ENCODE measurements at regions not wholly inside any gene's neighbourhood (a gene's known extent, or its start where the extent isn't known, plus 50 kb on each side); places are given as distances from the start of the nearest gene placed in this dataset.
"Not testable (repeated sequence)": the region's sequence is repeated elsewhere in the genome, so short reads cannot be mapped to it uniquely, and the experiment has no call there.

GRCh38 chr18:51463483-51464136 lies 266.1 kb upstream of the MEX3C start:
- no peak for DNase-seq

- no peak for DNase-seq
These were observed 281.4 kb upstream of the MEX3C start for GRCh38 chr18:51478908-51479307.

- no peak for DNase-seq
These were observed 282.3 kb upstream of the MEX3C start for GRCh38 chr18:51479736-51480135.

GRCh38 chr18:51480407-51481261 lies 283.2 kb upstream of the MEX3C start:
- DNase-seq, result no peak

- DNase-seq, result no peak
These were observed 289.4 kb upstream of the MEX3C start for GRCh38 chr18:51486735-51487366.

GRCh38 chr18:51490417-51490816 lies 292.9 kb upstream of the MEX3C start:
- DNase-seq, result no peak

- DNase-seq, result no peak
These were observed 293.4 kb upstream of the MEX3C start for GRCh38 chr18:51490860-51491259.

- DNase-seq, result no peak
These were observed 294.3 kb upstream of the MEX3C start for GRCh38 chr18:51491678-51492372.

- DNase-seq, result no peak
These were observed 300.8 kb upstream of the MEX3C start for GRCh38 chr18:51498085-51498855.

GRCh38 chr18:51503351-51503750 lies 305.9 kb upstream of the MEX3C start:
- DNase-seq, result no peak

GRCh38 chr18:51506811-51507210 lies 309.3 kb upstream of the MEX3C start:
- DNase-seq, result no peak

GRCh38 chr18:51508410-51508809 lies 310.9 kb upstream of the MEX3C start:
- DNase-seq, result not testable (repeated sequence)

GRCh38 chr18:51510020-51510419 lies 312.5 kb upstream of the MEX3C start:
- DNase-seq, result no peak

GRCh38 chr18:51513517-51513916 lies 316.0 kb upstream of the MEX3C start:
- no peak for DNase-seq

GRCh38 chr18:51514128-51514527 lies 316.6 kb upstream of the MEX3C start:
- no peak for DNase-seq

GRCh38 chr18:51516478-51517038 lies 319.1 kb upstream of the MEX3C start:
- no peak for DNase-seq

GRCh38 chr18:51519571-51519970 lies 322.1 kb upstream of the MEX3C start:
- no peak for DNase-seq

GRCh38 chr18:51520676-51521180 lies 323.2 kb upstream of the MEX3C start:
- DNase-seq, result no peak

GRCh38 chr18:51522338-51522737 lies 324.9 kb upstream of the MEX3C start:
- no peak for DNase-seq

- DNase-seq, result no peak
These were observed 325.3 kb upstream of the MEX3C start for GRCh38 chr18:51522821-51523220.

GRCh38 chr18:51523671-51524070 lies 326.2 kb upstream of the MEX3C start:
- no peak for DNase-seq

Measured in right forelimb (tissue), 1 donor.